MV-4-11 (cell line): ENCODE measurements at regions not wholly inside any gene's neighbourhood (a gene's known extent, or its start where the extent isn't known, plus 50 kb on each side); places are given as distances from the start of the nearest gene placed in this dataset.
"Not testable (repeated sequence)": the region's sequence is repeated elsewhere in the genome, so short reads cannot be mapped to it uniquely, and the experiment has no call there.

Source experiments
- DNase-seq: peaks from one replicate; lab custom pipeline; 2025; lab: John Stamatoyannopoulos, UW

- DNase-seq, result not testable (repeated sequence)
Observed at GRCh38 chr11:114805431-114805830, 127.1 kb downstream of the NXPE2 start.

GRCh38 chr11:114811971-114812370, 133.6 kb downstream of the NXPE2 start:
- DNase-seq, result no peak

- DNase-seq, result no peak
Observed at GRCh38 chr11:114812733-114813132, 134.4 kb downstream of the NXPE2 start.

- no peak for DNase-seq
Observed at GRCh38 chr11:114813189-114813718, 134.9 kb downstream of the NXPE2 start.

DNA sequence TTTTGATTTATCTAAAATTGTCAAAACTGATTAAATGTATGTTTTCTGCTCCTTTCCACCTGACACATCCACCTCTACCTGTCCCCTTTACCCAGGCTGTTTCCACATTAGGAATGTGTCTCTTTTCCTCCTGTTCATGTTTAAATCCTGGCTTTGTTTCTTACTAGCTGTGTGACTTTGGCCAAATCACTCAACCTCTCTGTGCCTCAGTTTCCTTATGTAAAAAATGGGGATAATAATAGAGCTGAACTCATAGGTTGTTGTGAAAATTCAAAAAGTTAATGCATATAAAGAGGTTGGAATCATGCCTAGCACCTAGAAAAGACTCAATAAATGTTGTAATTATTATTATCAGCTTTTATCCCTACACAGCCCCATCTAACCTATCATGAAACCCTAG, 136.8 kb downstream of the NXPE2 start:
- no peak for DNase-seq

GRCh38 chr11:114815761-114816160, 137.4 kb downstream of the NXPE2 start:
- DNase-seq, result no peak

DNA sequence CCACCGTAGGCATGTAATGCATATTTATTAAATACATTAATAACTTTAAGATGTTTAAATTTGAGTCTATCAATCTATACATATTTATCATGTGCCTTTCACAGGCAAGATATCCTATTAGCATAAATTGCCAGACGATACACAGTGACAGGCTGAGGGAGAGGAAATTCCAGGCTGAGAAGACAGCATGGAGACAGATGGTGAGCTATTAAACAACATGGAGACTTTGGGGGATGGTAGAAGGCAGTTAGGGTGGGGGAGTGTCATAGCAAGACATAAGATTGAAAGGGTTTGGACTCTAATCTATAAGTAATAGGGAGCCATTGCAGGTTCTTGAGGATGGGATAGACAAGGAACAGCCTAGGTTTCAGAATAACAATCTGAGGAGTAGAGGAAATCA, 138.5 kb downstream of the NXPE2 start:
- DNase-seq, result no peak

DNA sequence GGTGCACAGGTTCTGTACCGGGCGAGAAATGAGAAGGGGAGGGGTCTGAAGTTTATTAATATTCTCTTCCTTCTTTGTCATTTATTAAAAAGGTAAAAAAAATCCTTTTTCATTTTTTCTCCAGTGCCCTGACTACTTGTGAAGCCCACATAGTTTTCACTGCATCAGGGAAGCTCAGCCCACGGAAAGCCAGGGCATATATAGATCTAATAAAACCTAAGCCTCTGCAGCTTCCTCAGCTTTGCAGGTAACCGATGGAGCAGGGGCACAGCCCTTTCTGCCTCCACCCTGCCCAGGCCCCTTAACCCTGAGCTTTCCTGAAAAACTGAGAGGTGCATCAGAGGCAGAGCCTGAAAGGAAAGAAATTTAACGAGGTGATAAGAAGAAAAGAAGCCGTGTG, 140.1 kb downstream of the NXPE2 start:
- no peak for DNase-seq

- DNase-seq, result no peak
Observed at GRCh38 chr11:114819028-114819427, 140.7 kb downstream of the NXPE2 start.

- DNase-seq, result no peak
Observed at GRCh38 chr11:114820621-114821020, 142.3 kb downstream of the NXPE2 start.

DNA sequence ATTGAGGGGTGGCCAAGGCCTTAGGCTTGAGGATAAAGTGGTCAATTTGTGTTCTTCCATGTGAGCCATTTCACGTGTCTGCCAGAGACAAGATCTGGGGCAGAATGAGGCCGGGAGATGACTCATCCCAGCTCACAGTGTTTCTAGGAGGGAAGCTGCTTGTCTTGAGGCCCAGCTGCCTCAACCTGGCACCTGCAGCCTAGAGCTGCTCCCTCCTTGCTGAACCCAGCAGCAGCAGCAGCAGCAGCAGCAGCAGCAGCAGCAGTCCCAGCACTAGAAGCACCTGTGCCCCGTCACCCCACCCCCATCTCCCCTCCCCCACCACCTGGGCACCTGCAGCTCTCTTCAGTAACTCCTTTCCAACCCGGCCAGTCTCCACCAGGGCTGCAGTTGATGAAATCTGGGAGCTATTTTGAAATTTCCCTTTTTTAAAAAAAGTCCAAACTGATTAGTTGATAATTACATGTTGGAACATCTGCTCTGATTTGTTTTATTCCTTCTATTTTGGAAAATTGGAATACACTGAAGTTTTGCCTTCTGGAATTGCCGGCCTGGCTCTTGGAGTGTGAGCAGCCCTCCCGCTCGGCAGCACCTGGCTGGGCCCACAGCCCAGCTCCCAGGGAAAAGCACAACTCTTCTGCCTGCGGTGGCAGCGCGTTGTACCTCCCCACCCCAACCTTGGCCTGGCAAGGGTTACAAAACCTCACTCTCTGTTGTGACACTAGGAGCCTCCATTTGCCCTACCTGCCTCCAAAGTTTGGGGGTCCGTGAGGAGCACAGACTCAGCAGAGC, 143.5 kb downstream of the NXPE2 start:
- no peak for DNase-seq

DNA sequence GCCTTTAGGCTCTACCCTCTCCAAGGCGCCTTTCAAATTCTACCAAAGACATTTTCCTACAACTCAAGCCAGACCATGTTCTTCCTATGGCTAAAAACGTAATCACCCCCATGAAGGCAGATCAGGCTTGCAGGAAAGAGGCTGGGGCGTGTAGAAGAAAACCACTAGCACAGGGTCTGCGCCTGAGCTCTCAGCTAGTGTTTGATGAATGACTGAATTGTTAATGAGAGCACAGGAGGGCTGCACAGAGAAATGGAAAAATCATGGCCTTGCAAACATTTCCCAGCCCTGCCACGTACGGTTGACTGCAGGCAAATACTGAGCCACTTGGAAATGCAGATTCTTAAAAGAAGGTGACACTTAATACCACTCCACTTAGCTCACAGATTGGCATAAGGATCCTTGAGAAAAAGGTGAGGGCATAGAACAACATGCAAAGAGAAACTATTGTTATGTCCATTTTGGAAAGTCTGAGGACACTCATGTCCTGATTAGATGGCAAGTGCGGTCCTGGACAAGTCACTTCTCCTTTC, 148.6 kb downstream of the NXPE2 start:
- no peak for DNase-seq

DNA sequence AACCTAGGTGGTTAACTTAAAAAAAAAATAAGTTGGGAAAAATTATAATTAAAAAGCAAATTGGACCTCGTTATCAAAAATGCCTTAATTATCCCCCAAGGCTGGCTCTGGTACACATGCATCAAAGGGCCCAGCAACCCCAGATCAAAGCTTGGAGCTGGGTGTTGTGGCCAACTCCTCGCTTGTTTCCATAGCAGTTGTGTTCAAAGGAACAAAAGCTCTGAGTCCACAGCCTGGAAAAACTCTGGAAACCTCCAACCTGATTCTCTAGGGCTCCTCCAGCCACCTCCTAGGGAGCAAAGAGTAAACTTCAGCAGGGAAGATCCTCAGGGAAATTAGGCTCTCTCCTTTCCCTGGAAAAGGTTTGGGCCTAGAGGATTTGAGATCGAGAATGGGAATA, 149.4 kb downstream of the NXPE2 start:
- DNase-seq, result no peak

DNA sequence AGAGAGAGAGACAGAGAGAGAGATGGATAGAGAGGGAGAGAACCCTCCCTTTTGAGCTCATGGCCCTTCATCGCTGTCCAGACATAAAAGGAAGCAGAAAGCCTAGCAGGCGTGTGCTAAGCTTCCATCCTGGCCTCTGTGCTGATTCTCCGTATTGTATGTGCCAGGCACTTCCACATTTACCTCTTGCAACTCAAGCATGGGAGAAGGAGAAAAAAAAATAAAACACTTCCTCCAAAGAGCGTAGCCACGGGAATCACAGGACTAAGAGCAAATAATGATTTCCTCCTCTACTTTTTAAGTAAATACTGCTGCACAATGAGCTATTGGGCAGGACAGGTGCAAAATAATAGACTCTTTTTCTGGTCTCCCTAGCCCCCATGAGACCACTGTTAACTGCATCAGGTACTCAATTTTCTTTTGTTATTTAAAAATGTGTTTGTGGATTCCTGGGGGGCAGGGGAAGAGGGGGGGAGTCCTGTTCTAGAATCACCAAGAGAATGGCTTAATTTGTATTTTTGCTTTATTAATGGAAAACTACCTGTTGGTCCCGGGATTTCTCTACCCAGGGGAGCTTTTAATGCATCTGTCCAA, 154.3 kb downstream of the NXPE2 start:
- no peak for DNase-seq

- no peak for DNase-seq
Observed at GRCh38 chr11:114836161-114836560, 157.8 kb downstream of the NXPE2 start.

- no peak for DNase-seq
Observed at GRCh38 chr11:114844896-114845295, 166.6 kb downstream of the NXPE2 start.

- no peak for DNase-seq
Observed at GRCh38 chr11:114845766-114846415, 167.6 kb downstream of the NXPE2 start.

GRCh38 chr11:114846416-114846791, 168.1 kb downstream of the NXPE2 start:
- DNase-seq, result peak; percentile 24

DNA sequence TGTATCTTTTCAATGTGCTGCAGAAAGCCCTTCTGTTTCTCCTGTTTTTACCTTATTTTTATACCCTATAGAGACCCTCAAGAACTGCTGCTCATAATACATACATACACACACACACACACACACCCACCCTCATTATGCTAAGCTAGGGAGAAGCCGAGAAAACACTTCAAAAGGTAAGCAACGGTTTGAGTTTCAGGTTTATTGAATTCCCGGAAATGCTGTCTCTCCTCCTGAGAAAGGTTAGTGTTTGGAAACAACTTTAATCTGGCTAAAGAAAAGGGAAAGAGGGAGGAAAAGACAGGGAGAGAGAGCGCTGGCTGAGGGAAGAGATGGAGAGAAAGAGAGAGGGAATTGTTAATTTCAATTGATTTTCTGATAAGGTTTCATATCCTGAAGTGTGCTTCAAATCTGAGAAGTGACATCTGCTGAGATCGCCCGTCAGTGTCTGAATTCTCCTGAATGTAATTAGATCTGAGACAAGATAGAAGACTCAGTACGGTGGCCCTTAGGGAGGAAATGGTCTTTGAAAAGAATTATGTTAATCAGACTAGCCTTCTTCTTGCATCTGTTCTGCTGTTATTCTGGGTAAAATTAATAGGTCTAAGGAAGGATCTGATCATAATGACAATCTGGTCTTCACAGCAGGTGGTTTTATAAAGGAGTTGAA, 169.1 kb downstream of the NXPE2 start:
- no peak for DNase-seq

DNA sequence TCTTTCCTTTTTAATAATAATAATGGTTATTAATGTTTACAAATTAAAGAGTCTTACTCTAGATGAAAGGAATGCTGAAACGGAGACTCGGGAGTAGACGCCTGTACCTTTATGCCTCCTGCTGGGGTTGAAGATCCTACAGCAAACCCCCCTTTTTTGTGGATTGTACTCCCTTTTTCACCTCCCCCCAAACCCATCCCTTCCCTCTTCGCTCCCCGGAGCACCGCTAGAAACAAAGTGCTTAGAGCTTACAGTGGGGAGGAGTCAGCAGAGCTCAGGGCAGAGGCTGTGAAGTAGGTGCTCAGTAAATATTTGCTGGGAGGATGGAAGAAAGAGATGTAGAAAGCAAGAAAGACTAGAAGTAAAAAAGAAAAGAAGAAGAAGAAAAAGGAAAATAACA, 169.7 kb downstream of the NXPE2 start:
- no peak for DNase-seq

DNA sequence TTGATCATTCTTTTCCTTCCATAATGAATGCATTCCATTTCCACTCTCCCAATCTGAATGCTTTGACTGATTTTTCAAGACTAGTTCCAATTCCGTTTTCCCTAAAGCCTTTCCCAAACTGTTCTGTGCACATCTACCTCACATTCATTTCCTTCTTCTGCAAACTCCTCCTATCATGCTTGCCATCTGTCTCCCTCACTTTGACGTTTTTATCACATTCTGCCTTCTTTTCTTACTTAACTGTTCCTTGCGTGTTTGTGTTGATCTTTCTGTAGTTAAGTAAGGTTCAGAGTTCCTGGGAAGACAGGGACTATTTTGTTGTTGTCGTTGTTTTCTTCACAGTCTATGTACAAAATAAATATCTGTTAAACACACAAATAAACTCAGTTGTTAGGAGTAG, 179.0 kb downstream of the NXPE2 start:
- no peak for DNase-seq

- DNase-seq, result no peak
Observed at GRCh38 chr11:114864896-114865295, 186.6 kb downstream of the NXPE2 start.
